DOHH2 (cell line): ENCODE measurements at regions not wholly inside any gene's neighbourhood (a gene's known extent, or its start where the extent isn't known, plus 50 kb on each side); places are given as distances from the start of the nearest gene placed in this dataset.

Experiments
- H3F3A ChIP-seq: fragments of 200-600 bp; sonication (generic), shearing (Covaris generic); 2 replicates; pipeline ENCODE4 v1.6.0; 2016; ENCODE audit warnings: antibody characterized with exemption, mild to moderate bottlenecking; ENCODE audit not compliant: control insufficient read depth, insufficient read depth
- H3K27ac ChIP-seq: fragments of 200-600 bp; sonication (generic); 2 replicates; pipeline ENCODE4 v1.5.1; 2014; ENCODE audit warnings: low read depth, mild to moderate bottlenecking, low read length, moderate library complexity
- H3K27me3 ChIP-seq: fragments of 200-600 bp; sonication (generic); 2 replicates; pipeline ENCODE4 v1.6.1; 2014; ENCODE audit warnings: mild to moderate bottlenecking, low read length, mixed read lengths; ENCODE audit not compliant: control insufficient read depth
- H3K36me3 ChIP-seq: fragments of 200-600 bp; sonication (generic); 2 replicates; pipeline ENCODE4 v1.6.1; 2014; ENCODE audit warnings: mild to moderate bottlenecking, low read length, moderate library complexity, mixed read lengths; ENCODE audit not compliant: control insufficient read depth
- H3K4me1 ChIP-seq: fragments of 200-600 bp; sonication (generic); 2 replicates; pipeline ENCODE4 v1.6.1; 2014; ENCODE audit warnings: mild to moderate bottlenecking, low read length, mixed read lengths; ENCODE audit not compliant: control insufficient read depth
- H3K4me2 ChIP-seq: fragments of 200-600 bp; sonication (generic); 2 replicates; pipeline ENCODE4 v1.6.0; 2014; ENCODE audit warnings: mild to moderate bottlenecking, low read length, moderate library complexity
- H3K4me3 ChIP-seq: fragments of 200-600 bp; sonication (generic); 2 replicates; pipeline ENCODE4 v1.5.1; 2014; ENCODE audit warnings: mild to moderate bottlenecking, low read length, mixed read lengths
- H3K79me2 ChIP-seq: fragments of 200-600 bp; sonication (generic); 2 replicates; pipeline ENCODE4 v1.6.1; 2014; ENCODE audit warnings: mild to moderate bottlenecking, low read length, mixed read lengths; ENCODE audit not compliant: control insufficient read depth
- H3K9me2 ChIP-seq: fragments of 200-600 bp; sonication (generic); replicated peaks from 2 replicates; pipeline ENCODE4 v1.6.1; 2014; ENCODE audit warnings: mild to moderate bottlenecking, low read length, mixed read lengths; ENCODE audit not compliant: control insufficient read depth
- H3K9me3 ChIP-seq: fragments of 200-600 bp; sonication (generic); 2 replicates; pipeline ENCODE4 v1.6.1; 2014; ENCODE audit warnings: antibody characterized with exemption, low read length, mixed read lengths; ENCODE audit not compliant: control insufficient read depth, insufficient read depth
- H4K20me1 ChIP-seq: fragments of 200-600 bp; sonication (generic); 2 replicates; pipeline ENCODE4 v1.6.0; 2014; ENCODE audit warnings: low read depth, mild to moderate bottlenecking, antibody characterized with exemption, low read length, moderate library complexity; ENCODE audit not compliant: control insufficient read depth, insufficient read depth
- EZH2phosphoT487 ChIP-seq: fragments of 200-600 bp; sonication (generic); IDR thresholded peaks from 2 replicates; pipeline ENCODE4 v1.6.1; 2017; ENCODE audit warnings: borderline replicate concordance, mild to moderate bottlenecking, antibody characterized with exemption, low read length, moderate library complexity, mixed read lengths
- TF ChIP-seq, protein P1 (sequence below): fragments of 200-600 bp; sonication (generic); IDR thresholded peaks from one replicate; pipeline ENCODE4 v1.5.1; 2014; ENCODE audit warnings: antibody characterized with exemption, mild to moderate bottlenecking, low read depth, low read length; ENCODE audit not compliant: poor library complexity, severe bottlenecking

DNA sequence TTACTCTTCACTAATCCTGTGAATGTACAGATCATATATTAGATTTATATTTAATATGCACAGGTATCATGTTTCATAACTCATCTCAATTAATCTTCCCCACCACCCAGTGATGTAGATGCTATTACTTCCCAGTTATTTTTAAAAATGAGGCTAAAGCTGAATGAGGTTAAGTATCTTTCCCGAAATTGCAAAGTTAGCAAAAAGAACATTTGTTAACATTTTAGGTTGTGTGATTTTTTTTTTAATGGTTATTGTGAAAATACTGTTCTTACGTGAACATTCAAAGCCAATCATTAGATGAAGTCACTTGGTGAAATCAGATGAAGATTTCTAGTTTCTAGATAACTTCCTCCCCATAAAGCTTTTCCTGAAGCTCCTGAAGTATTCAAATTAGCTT, 186.9 kb upstream of the PLEKHA5 start:
- Histone ChIP-seq H3K9me2 (no peaks in the 10 kb centered on the region), H3K4me2 (no peak overlapping the region), H3K27me3 (no peaks in the 10 kb centered on the region), H3K79me2 (no peaks in the 10 kb centered on the region), H3K9me3 (no peaks in the 10 kb centered on the region), H3K4me1 (no peaks in the 10 kb centered on the region), H3K27ac (no peak overlapping the region), H3K36me3 (no peaks in the 10 kb centered on the region), H3F3A (no peaks in the 10 kb centered on the region), H4K20me1 (no peaks in the 10 kb centered on the region), H3K4me3 (no peak overlapping the region)
- no peak for TF ChIP-seq EZH2phosphoT487
- TF ChIP-seq, protein P1, sequence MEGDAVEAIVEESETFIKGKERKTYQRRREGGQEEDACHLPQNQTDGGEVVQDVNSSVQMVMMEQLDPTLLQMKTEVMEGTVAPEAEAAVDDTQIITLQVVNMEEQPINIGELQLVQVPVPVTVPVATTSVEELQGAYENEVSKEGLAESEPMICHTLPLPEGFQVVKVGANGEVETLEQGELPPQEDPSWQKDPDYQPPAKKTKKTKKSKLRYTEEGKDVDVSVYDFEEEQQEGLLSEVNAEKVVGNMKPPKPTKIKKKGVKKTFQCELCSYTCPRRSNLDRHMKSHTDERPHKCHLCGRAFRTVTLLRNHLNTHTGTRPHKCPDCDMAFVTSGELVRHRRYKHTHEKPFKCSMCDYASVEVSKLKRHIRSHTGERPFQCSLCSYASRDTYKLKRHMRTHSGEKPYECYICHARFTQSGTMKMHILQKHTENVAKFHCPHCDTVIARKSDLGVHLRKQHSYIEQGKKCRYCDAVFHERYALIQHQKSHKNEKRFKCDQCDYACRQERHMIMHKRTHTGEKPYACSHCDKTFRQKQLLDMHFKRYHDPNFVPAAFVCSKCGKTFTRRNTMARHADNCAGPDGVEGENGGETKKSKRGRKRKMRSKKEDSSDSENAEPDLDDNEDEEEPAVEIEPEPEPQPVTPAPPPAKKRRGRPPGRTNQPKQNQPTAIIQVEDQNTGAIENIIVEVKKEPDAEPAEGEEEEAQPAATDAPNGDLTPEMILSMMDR, result no peak

DNA sequence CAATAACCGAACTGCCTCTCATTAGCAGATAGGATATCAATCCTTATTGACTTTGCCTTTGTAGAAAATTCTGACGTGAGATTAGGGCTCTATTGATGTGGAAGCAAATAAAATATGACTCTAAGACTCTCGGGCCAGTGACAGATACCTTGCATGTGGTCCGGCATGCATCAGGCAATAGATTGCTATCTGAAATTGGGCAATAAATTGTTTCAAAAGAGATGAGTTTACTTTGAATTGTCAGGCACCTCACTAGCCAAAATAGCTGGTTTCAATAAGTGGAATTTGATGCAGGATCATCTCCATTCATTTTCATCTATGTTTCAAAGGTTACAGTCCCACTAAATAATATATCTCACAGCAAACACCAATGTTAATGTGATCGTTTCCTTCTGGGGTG, 186.3 kb upstream of the PLEKHA5 start:
- no peak overlapping the region for H3K4me3 ChIP-seq
- no peaks in the 10 kb centered on the region for H3F3A ChIP-seq
- H3K4me2 ChIP-seq, result no peak overlapping the region
- no peaks in the 10 kb centered on the region for H3K4me1 ChIP-seq
- H4K20me1 ChIP-seq, result no peaks in the 10 kb centered on the region
- H3K27me3 ChIP-seq, result no peaks in the 10 kb centered on the region
- H3K36me3 ChIP-seq, result no peaks in the 10 kb centered on the region
- no peaks in the 10 kb centered on the region for H3K9me3 ChIP-seq
- H3K79me2 ChIP-seq, result no peaks in the 10 kb centered on the region
- no peak overlapping the region for H3K27ac ChIP-seq
- H3K9me2 ChIP-seq, result no peaks in the 10 kb centered on the region
- TF ChIP-seq, protein P1, result no peak
- TF ChIP-seq EZH2phosphoT487, result no peak

DNA sequence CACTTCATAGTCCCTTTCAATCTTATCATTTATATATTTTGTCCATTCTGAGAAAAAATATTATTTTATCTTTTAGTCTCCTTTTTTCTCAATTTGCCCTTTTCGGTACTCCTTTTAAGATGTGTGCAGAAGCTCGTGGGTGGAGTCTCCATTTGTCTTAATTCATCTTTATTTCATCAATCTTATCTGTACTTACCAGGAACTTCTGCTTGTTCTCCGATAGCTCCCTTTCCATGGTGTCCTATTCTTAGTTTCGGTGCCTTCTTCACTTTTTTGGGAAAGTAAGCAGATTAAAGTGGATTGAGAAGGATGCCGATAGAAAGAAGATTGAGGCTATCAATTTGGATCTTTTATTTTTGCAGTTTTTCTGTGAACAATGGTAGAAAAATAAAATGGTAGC, 183.4 kb upstream of the PLEKHA5 start:
- Histone ChIP-seq H3F3A (no peaks in the 10 kb centered on the region), H3K27me3 (no peaks in the 10 kb centered on the region), H3K9me2 (no peaks in the 10 kb centered on the region), H3K4me3 (no peak overlapping the region), H3K27ac (no peak overlapping the region), H3K79me2 (no peaks in the 10 kb centered on the region), H3K9me3 (no peaks in the 10 kb centered on the region), H3K4me1 (no peaks in the 10 kb centered on the region), H4K20me1 (no peaks in the 10 kb centered on the region), H3K36me3 (no peaks in the 10 kb centered on the region), H3K4me2 (no peak overlapping the region)
- TF ChIP-seq EZH2phosphoT487, result no peak
- TF ChIP-seq, protein P1, result no peak

DNA sequence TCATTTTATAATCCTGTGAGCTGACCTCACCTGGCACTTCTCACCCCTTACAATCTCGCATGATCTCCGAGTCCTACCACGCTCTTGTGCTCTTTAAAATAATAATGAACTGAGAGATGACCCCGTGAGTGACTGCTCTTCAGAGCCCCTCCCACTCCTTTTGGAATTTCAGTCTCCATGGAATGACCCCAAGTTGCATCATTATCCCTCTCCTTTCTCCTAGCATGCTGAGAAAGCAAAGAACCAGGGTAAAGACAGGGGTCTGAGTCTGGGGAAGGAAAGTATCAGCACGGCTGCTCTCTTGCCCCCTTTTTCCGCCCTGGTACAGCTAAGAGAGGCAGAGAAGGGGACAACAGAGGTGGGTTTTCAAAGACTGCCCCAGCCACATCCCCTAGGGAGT, 178.3 kb upstream of the PLEKHA5 start:
- Histone ChIP-seq H3K4me1 (no peaks in the 10 kb centered on the region), H3K27me3 (no peaks in the 10 kb centered on the region), H3K36me3 (no peaks in the 10 kb centered on the region), H3K79me2 (no peaks in the 10 kb centered on the region), H4K20me1 (no peaks in the 10 kb centered on the region), H3F3A (no peaks in the 10 kb centered on the region), H3K9me3 (no peaks in the 10 kb centered on the region), H3K9me2 (no peaks in the 10 kb centered on the region), H3K4me2 (no peak overlapping the region), H3K27ac (no peak overlapping the region), H3K4me3 (no peak overlapping the region)
- no peak for TF ChIP-seq EZH2phosphoT487
- TF ChIP-seq, protein P1, result no peak
